SU-DHL-6 (cell line): ENCODE measurements at regions not wholly inside any gene's neighbourhood (a gene's known extent, or its start where the extent isn't known, plus 50 kb on each side); places are given as distances from the start of the nearest gene placed in this dataset.

Experiments used
- H2AFZ ChIP-seq: fragments of 200-600 bp; sonication (generic); 2 replicates; pipeline ENCODE4 v1.6.1; 2014; ENCODE audit warnings: low read depth, mild to moderate bottlenecking, moderate library complexity, mixed read lengths, antibody characterized with exemption, low read length; ENCODE audit not compliant: severe bottlenecking
- H3F3A ChIP-seq: fragments of 200-600 bp; shearing (Covaris generic); 2 replicates; pipeline ENCODE4 v1.6.0; 2016; ENCODE audit warnings: antibody characterized with exemption, mild to moderate bottlenecking; ENCODE audit not compliant: insufficient read depth
- H3K27ac ChIP-seq: fragments of 200-600 bp; sonication (generic); 2 replicates; pipeline ENCODE4 v1.5.1; 2016; ENCODE audit warnings: low read depth, mild to moderate bottlenecking, low read length, moderate library complexity, mixed read lengths
- H3K27me3 ChIP-seq: fragments of 200-600 bp; sonication (generic), shearing (Covaris generic); 2 replicates; pipeline ENCODE4 v1.6.0; 2014; ENCODE audit warnings: mild to moderate bottlenecking, low read length
- H3K36me3 ChIP-seq: fragments of 200-600 bp; sonication (generic); 2 replicates; pipeline ENCODE4 v1.6.1; 2014; ENCODE audit warnings: mild to moderate bottlenecking, low read length, mixed read lengths
- H3K4me2 ChIP-seq: fragments of 300-600, 200-600 bp; shearing (Covaris generic), sonication (generic); 2 replicates; pipeline ENCODE4 v1.6.0; 2014; ENCODE audit warnings: low read length, low read depth, mild to moderate bottlenecking; ENCODE audit not compliant: poor library complexity, severe bottlenecking
- H3K4me3 ChIP-seq: fragments of 200-600 bp; sonication (generic); 2 replicates; pipeline ENCODE4 v1.5.1; 2014; ENCODE audit warnings: antibody characterized with exemption, low read length, mild to moderate bottlenecking, mixed read lengths; ENCODE audit not compliant: insufficient read depth, poor library complexity, severe bottlenecking
- H3K79me2 ChIP-seq: fragments of 200-600 bp; sonication (generic); 2 replicates; pipeline ENCODE4 v1.6.1; 2014; ENCODE audit warnings: mild to moderate bottlenecking, low read length, moderate library complexity; ENCODE audit not compliant: insufficient read depth
- H3K9ac ChIP-seq: fragments of 200-600 bp; sonication (generic); 2 replicates; pipeline ENCODE4 v1.7.0; 2014; ENCODE audit warnings: mild to moderate bottlenecking, low read length
- H3K9me2 ChIP-seq: fragments of 200-600 bp; sonication (generic); replicated peaks from 2 replicates; pipeline ENCODE4 v1.6.1; 2014; ENCODE audit warnings: low read length; ENCODE audit not compliant: insufficient read depth
- H3K9me3 ChIP-seq: fragments of 200-600 bp; sonication (generic); 2 replicates; pipeline ENCODE4 v1.6.1; 2014; ENCODE audit warnings: low read length, mixed read lengths; ENCODE audit not compliant: insufficient read depth
- H4K20me1 ChIP-seq: fragments of 200-600 bp; sonication (generic); 2 replicates; pipeline ENCODE4 v1.6.1; 2014; ENCODE audit warnings: low read depth, mild to moderate bottlenecking, antibody characterized with exemption, low read length, moderate library complexity, mixed read lengths
- EZH2phosphoT487 ChIP-seq: fragments of 200-600 bp; sonication (generic), shearing (Covaris generic); conservative IDR thresholded peaks from 2 replicates; pipeline ENCODE4 v1.6.1; 2018; ENCODE audit warnings: mild to moderate bottlenecking, antibody characterized with exemption, low read length, moderate library complexity, mixed read lengths
- TF ChIP-seq, protein P1 (sequence below): fragments of 200-600 bp; sonication (generic); IDR thresholded peaks from one replicate; pipeline ENCODE4 v1.5.1; 2017; ENCODE audit warnings: antibody characterized with exemption, mild to moderate bottlenecking, low read length, moderate library complexity; ENCODE audit not compliant: insufficient read depth, poor library complexity, severe bottlenecking

DNA sequence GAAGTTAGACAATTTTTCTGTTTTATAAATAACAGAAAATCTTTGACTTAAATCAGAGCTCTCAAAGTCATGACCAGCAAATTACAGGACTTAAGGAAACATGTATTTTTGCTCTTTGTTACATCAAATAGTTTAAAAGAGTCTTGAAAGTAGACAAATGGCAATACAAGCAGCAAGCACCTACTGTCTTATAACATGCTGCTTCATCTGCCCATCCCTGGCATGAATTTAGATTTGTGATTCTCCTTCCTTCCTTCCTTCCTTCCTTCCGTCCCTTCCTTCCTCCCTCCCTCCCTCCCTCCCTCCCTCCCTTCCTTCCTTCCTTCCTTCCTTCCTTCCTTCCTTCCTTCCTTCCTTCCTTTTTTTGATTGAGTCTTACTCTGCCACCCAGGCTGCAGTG lies 715.6 kb upstream of the FLRT2 start:
- Histone ChIP-seq H3K36me3 (no peaks in the 10 kb centered on the region), H3K9ac (no peak overlapping the region), H2AFZ (no peak overlapping the region), H3K4me3 (no peak overlapping the region), H3K27ac (no peak overlapping the region), H3K4me2 (no peak overlapping the region), H3F3A (no peaks in the 10 kb centered on the region), H4K20me1 (no peaks in the 10 kb centered on the region), H3K9me3 (no peaks in the 10 kb centered on the region), H3K27me3 (no peaks in the 10 kb centered on the region), H3K79me2 (no peaks in the 10 kb centered on the region), H3K9me2 (no peaks in the 10 kb centered on the region)
- no peak for TF ChIP-seq EZH2phosphoT487
- TF ChIP-seq, protein P1, sequence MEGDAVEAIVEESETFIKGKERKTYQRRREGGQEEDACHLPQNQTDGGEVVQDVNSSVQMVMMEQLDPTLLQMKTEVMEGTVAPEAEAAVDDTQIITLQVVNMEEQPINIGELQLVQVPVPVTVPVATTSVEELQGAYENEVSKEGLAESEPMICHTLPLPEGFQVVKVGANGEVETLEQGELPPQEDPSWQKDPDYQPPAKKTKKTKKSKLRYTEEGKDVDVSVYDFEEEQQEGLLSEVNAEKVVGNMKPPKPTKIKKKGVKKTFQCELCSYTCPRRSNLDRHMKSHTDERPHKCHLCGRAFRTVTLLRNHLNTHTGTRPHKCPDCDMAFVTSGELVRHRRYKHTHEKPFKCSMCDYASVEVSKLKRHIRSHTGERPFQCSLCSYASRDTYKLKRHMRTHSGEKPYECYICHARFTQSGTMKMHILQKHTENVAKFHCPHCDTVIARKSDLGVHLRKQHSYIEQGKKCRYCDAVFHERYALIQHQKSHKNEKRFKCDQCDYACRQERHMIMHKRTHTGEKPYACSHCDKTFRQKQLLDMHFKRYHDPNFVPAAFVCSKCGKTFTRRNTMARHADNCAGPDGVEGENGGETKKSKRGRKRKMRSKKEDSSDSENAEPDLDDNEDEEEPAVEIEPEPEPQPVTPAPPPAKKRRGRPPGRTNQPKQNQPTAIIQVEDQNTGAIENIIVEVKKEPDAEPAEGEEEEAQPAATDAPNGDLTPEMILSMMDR = no peak

DNA sequence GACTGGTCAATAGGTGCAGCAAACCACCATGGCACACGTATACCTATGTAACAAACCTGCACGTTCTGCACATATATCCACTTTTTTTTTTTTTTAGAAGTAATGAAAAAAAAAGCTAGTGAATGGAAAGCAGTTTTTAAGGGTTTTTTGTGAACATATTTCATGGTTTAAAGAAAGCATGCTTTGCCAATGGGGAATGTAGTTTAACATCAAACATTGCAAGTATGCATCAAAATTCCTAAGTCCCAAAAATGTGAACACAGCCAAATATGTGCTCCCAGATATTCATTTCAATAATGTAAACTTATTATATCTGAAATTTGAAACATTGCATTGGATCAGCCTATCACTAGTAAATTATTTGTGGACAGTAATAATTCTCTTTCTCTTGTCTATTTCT lies 710.4 kb upstream of the FLRT2 start:
- H3K79me2 ChIP-seq = no peaks in the 10 kb centered on the region
- no peak overlapping the region for H3K27ac ChIP-seq
- no peak overlapping the region for H3K4me2 ChIP-seq
- H3K9ac ChIP-seq = no peak overlapping the region
- H2AFZ ChIP-seq = no peak overlapping the region
- TF ChIP-seq EZH2phosphoT487 = no peak
- TF ChIP-seq, protein P1 = no peak
- no peaks in the 10 kb centered on the region for H3K36me3 ChIP-seq
- H4K20me1 ChIP-seq = no peaks in the 10 kb centered on the region
- H3F3A ChIP-seq = no peaks in the 10 kb centered on the region
- H3K9me2 ChIP-seq = no peaks in the 10 kb centered on the region
- no peaks in the 10 kb centered on the region for H3K27me3 ChIP-seq
- no peak overlapping the region for H3K4me3 ChIP-seq
- no peaks in the 10 kb centered on the region for H3K9me3 ChIP-seq

DNA sequence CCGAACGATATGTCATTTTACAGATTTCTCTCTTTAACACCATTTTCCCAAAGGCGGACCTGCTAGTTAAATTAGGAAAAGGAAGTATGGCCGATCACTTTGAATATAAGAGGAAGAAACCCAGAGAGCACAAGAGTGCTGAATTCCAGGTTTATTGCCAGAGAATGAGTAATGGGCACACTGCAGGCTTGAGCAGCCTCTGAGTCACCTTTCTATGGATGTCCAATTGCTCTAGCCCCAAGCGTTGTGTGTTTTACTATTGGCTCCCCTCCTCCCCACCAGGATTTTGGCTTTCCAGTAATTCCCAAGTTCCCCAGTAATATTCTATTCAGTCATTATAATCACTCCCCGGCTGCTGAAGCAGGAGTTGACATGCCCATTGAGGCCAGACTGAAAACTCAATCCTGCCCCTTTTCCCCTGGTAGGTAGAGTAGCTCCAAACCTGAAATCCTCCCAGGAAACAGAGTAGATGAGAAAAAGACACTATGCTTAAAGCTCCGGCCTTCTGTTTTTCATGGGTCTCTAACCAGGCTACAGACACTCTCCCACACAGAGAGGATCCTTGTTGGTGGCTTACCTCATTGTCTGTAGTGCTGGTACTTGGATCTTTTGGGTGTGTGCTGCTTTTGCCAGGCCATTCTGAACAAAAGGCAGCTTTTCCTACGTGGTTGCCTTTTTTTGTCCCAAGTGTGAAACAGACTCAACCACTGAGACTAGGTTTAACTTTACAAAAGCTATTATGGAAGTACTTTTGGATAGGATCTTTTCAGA lies 704.3 kb upstream of the FLRT2 start:
- no peak overlapping the region for H3K4me3 ChIP-seq

More for the DNA sequence above, 704.3 kb upstream of the FLRT2 start:
- Histone ChIP-seq H3K9ac (no peak overlapping the region), H2AFZ (no peak overlapping the region), H3F3A (no peaks in the 10 kb centered on the region), H3K9me3 (no peaks in the 10 kb centered on the region), H3K36me3 (no peaks in the 10 kb centered on the region), H3K9me2 (no peaks in the 10 kb centered on the region), H3K79me2 (no peaks in the 10 kb centered on the region), H4K20me1 (no peaks in the 10 kb centered on the region), H3K4me2 (no peak overlapping the region), H3K27me3 (no peaks in the 10 kb centered on the region), H3K27ac (no peak overlapping the region)
- TF ChIP-seq, protein P1 = no peak
- TF ChIP-seq EZH2phosphoT487 = no peak
